ENCODE measurements at regions not wholly inside any gene's neighbourhood (a gene's known extent, or its start where the extent isn't known, plus 50 kb on each side); places are given as distances from the start of the nearest gene placed in this dataset.

DNA sequence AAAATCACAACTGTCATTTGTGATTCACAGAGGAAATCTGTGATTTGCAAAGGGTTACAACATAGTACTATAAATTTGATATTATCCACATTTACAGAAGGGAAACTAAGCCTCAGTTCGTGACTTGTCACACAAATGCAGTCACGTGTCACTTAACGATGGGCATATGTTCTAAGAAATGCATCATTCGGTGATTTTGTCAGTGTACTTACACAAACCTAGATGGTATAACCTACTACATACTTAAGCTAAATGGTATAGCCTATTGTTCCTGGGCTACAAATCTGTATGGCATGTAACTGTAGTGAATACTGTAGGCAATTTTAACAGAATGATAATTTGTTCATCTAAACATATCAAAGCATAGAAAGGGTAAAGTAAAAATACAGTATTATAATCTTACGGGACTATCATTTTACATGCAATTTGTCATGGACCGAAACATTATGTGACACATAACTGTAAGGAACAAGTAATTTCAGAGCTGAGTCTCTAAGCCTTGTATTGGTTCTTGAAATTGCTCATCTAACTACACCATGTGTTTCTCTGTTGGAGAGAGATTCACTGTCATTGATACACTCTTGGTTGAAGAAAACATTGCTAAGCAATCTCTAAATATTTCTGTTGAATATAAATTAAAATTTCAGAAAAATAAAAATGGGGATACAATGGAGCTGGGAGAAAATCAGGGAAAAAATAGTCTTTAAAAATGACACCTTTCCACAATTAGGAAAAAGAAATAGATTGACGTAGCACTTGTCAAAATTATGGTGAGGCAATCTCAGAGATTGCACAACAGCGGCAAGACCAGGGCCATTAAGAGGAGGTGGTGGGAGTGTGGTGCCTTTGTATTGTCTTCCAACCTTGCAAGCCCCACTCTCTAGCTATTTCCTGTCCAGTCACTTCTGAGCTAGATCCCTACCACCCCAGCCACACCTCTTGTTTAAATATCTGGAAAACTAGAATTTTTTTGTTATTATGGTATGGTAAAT is 645.8 kb upstream of the TBL1XR1 start:
- TF ChIP-seq POLR2A (IDR thresholded peaks at IDR 0.05; ENCODE audit: low read depth, low read length) = no peak
- TF ChIP-seq POU2F2 (IDR thresholded peaks at IDR 0.05; ENCODE audit: low read depth, low read length) = no peak
- TF ChIP-seq SPI1 (IDR thresholded peaks at IDR 0.05; ENCODE audit: low read depth, low read length) = no peak

Data from GM12891 (cell line).